IMR-90 (cell line): ENCODE measurements at regions not wholly inside any gene's neighbourhood (a gene's known extent, or its start where the extent isn't known, plus 50 kb on each side); places are given as distances from the start of the nearest gene placed in this dataset.

ENCODE experiments used
- ATAC-seq: fragments of 200-7000 bp; cut with Tn5 transposase; 2 replicates; pipeline ENCODE4 v1.9.1; 2020; ENCODE audit warnings: low read depth, mild to moderate bottlenecking, moderate library complexity
- BruUV-seq: library from RNA; stranded (reverse); fragments of 400-500 nt; replicated peaks from 2 replicates; lab custom pipeline; 2021; lab: Mats Ljungman, UMichigan
- CTCF ChIA-PET: fragments of 300-600 bp; formaldehyde crosslinking; extraction: SDS; loops from one replicate; lab custom pipeline; 2021; ENCODE audit warnings: antibody characterized with exemption; lab: Yijun Ruan, JAX
- POLR2A ChIA-PET: fragments of 300-600 bp; sonication (Branson Sonifier 250); formaldehyde crosslinking; loops from one replicate; lab custom pipeline; 2022; ENCODE audit warnings: antibody characterized with exemption; ENCODE audit not compliant: unreplicated experiment; lab: Charles Lee
- DNase-seq: peaks from one replicate; pipeline ENCODE4 v3.0.0; 2013
- H2AFZ ChIP-seq: replicated peaks from 2 replicates; pipeline ENCODE3; 2013; ENCODE audit warnings: low read length, mild to moderate bottlenecking; ENCODE audit not compliant: poor library complexity
- H2AK5ac ChIP-seq: 2 replicates; pipeline ENCODE4 v1.6.1; 2013; ENCODE audit warnings: low read depth, low read length, inconsistent platforms
- H2AK9ac ChIP-seq: replicated peaks from 2 replicates; pipeline ENCODE3; 2013; ENCODE audit warnings: mild to moderate bottlenecking, low read depth, low read length, moderate library complexity; ENCODE audit not compliant: poor library complexity
- H2BK120ac ChIP-seq: 2 replicates; pipeline ENCODE4 v1.6.1; 2013; ENCODE audit warnings: low read depth, low read length, inconsistent platforms
- H2BK15ac ChIP-seq: 3 replicates; pipeline ENCODE4 v1.6.1; 2013; ENCODE audit warnings: low read depth, low read length, inconsistent platforms
- H2BK20ac ChIP-seq: 2 replicates; pipeline ENCODE4 v1.6.1; 2013; ENCODE audit warnings: low read depth, mild to moderate bottlenecking, inconsistent platforms, low read length, moderate library complexity
- H2BK5ac ChIP-seq: 2 replicates; pipeline ENCODE4 v1.6.1; 2013; ENCODE audit warnings: mild to moderate bottlenecking, low read depth, low read length, inconsistent platforms; ENCODE audit not compliant: poor library complexity, severe bottlenecking
- H3K14ac ChIP-seq: replicated peaks from 2 replicates; pipeline ENCODE4 v1.6.1; 2013; ENCODE audit warnings: low read depth, low read length, inconsistent platforms
- H3K18ac ChIP-seq: 2 replicates; pipeline ENCODE4 v1.6.1; 2013; ENCODE audit warnings: low read depth, low read length, control low read depth
- H3K23ac ChIP-seq: 2 replicates; pipeline ENCODE4 v1.6.1; 2013; ENCODE audit warnings: low read depth, low read length, inconsistent platforms
- H3K27ac ChIP-seq: 2 replicates; pipeline ENCODE4 v1.5.1; 2013; ENCODE audit warnings: mild to moderate bottlenecking, control low read depth, low read length; ENCODE audit not compliant: insufficient read depth
- H3K27me3 ChIP-seq: 2 replicates; pipeline ENCODE4 v1.6.1; 2013; ENCODE audit warnings: low read length; ENCODE audit not compliant: control insufficient read depth, insufficient read depth
- H3K36me3 ChIP-seq: 2 replicates; pipeline ENCODE4 v1.6.1; 2013; ENCODE audit warnings: low read length, mixed read lengths; ENCODE audit not compliant: control insufficient read depth, insufficient read depth
- H3K4ac ChIP-seq: 2 replicates; pipeline ENCODE4 v1.6.1; 2013; ENCODE audit warnings: low read depth, low read length, inconsistent platforms
- H3K4me1 ChIP-seq: 2 replicates; pipeline ENCODE4 v1.6.1; 2013; ENCODE audit warnings: low read length, mixed read lengths; ENCODE audit not compliant: control insufficient read depth, insufficient read depth
- H3K4me2 ChIP-seq: 2 replicates; pipeline ENCODE4 v1.6.1; 2013; ENCODE audit warnings: low read depth, mild to moderate bottlenecking, control low read depth, low read length, moderate library complexity
- H3K4me3 ChIP-seq: 2 replicates; pipeline ENCODE4 v1.5.1; 2013; ENCODE audit warnings: low read depth, mild to moderate bottlenecking, control low read depth, low read length, moderate library complexity; ENCODE audit not compliant: insufficient read depth
- H3K56ac ChIP-seq: 2 replicates; pipeline ENCODE4 v1.6.1; 2013; ENCODE audit warnings: low read length, inconsistent platforms; ENCODE audit not compliant: insufficient read depth; ENCODE audit errors: extremely low read depth
- H3K79me1 ChIP-seq, 2 experiments: 2 replicates each; pipeline ENCODE4 v1.6.1; 2013; ENCODE audit warnings: low read length in 2 of 2, inconsistent platforms in 1 of 2, low read depth in 1 of 2
- H3K9ac ChIP-seq: 2 replicates; pipeline ENCODE4 v1.6.1; 2013; ENCODE audit warnings: low read depth, low read length, control low read depth
- H3K9me1 ChIP-seq: 2 replicates; pipeline ENCODE4 v1.6.1; 2013; ENCODE audit warnings: low read length, inconsistent platforms; ENCODE audit not compliant: insufficient read depth
- H3K9me3 ChIP-seq: 2 replicates; pipeline ENCODE4 v1.6.1; 2013; ENCODE audit warnings: low read length; ENCODE audit not compliant: control insufficient read depth, insufficient read depth
- H4K20me1 ChIP-seq: 2 replicates; pipeline ENCODE4 v1.6.1; 2013; ENCODE audit warnings: low read length, inconsistent platforms; ENCODE audit not compliant: insufficient read depth
- H4K5ac ChIP-seq: 2 replicates; pipeline ENCODE4 v1.6.1; 2013; ENCODE audit warnings: mild to moderate bottlenecking, low read depth, low read length, control low read depth
- H4K8ac ChIP-seq, 2 experiments: 2 replicates each; pipeline ENCODE4 v1.6.1; 2013; ENCODE audit warnings: low read depth in 2 of 2, low read length in 2 of 2, control low read depth in 1 of 2, inconsistent platforms in 1 of 2
- H4K91ac ChIP-seq: 2 replicates; pipeline ENCODE4 v1.6.1; 2013; ENCODE audit warnings: low read depth, low read length, inconsistent platforms; ENCODE audit not compliant: insufficient read depth
- RAD21 ChIP-seq: IDR thresholded peaks from 2 replicates; pipeline ENCODE4 v1.6.1; 2012; ENCODE audit warnings: low read length, improper control_type of control experiment
- RCOR1 ChIP-seq: IDR thresholded peaks from 2 replicates; pipeline ENCODE4 v1.6.1; 2012; ENCODE audit warnings: mild to moderate bottlenecking, low read length, improper control_type of control experiment; ENCODE audit not compliant: insufficient replicate concordance
- WGBS, 2 experiments: methylation state at CpG; one replicate each; pipeline versions ENCODE4 v1.1.5 to v1.1.7; 2013; ENCODE audit warnings: missing lambda C conversion rate in 2 of 2; ENCODE audit not compliant: insufficient read length in 1 of 2; ENCODE audit errors: extremely low coverage in 2 of 2; 5-methylcytosine and 5-hydroxymethylcytosine counted together
- dilution Hi-C: fragments of 300-500 bp; cut with HindIII; formaldehyde crosslinking; loops from one replicate; pipeline ENCODE4 v1.14.3; 2018; ENCODE audit warnings: low sequenced_read_pairs; ENCODE audit not compliant: unreplicated experiment
- in situ Hi-C: fragments of 300-500 bp; cut with MboI; formaldehyde crosslinking; loops from 3 replicates; pipeline ENCODE4 v1.14.3; 2019; ENCODE audit warnings: low sequenced_read_pairs, inconsistent platforms, mixed read lengths
- intact Hi-C: fragments of 100-400 bp; cut with micrococcal nuclease; formaldehyde crosslinking; loops from 2 replicates; pipeline ENCODE4 v1.10.0; 2022
- TF ChIP-seq, protein P1 (sequence below): fragments of 150-350 bp; IDR thresholded peaks from 2 replicates; pipeline ENCODE4 v1.6.1; 2017; ENCODE audit warnings: mild to moderate bottlenecking, antibody characterized with exemption, low read length, low read depth

- in situ Hi-C loops = no loop called here
- no peaks in the 10 kb centered on the region; the same call in 1 of the 2 replicates for H3K4me1 ChIP-seq
- H3K14ac ChIP-seq = no peak overlapping the region
- no peak overlapping the region for H3K4me3 ChIP-seq
- H3K9ac ChIP-seq = no peak overlapping the region
- no peak overlapping the region for H2AK5ac ChIP-seq
- H3K4ac ChIP-seq = no peak overlapping the region
- no peaks in the 10 kb centered on the region for H3K36me3 ChIP-seq
- no peaks in the 10 kb centered on the region for H4K20me1 ChIP-seq
- H4K5ac ChIP-seq = no peak overlapping the region
- H3K27me3 ChIP-seq = no peaks in the 10 kb centered on the region
- H2BK15ac ChIP-seq = no peak overlapping the region
- no peak overlapping the region for H2BK20ac ChIP-seq
- H3K56ac ChIP-seq = no peak overlapping the region
- H3K23ac ChIP-seq = no peak overlapping the region
- no peak overlapping the region for H3K4me2 ChIP-seq
- no CpG with 5 or more reads among the region's 4 CpGs for WGBS, 2 experiments
- TF ChIP-seq RAD21 = no peak
- TF ChIP-seq, protein P1, sequence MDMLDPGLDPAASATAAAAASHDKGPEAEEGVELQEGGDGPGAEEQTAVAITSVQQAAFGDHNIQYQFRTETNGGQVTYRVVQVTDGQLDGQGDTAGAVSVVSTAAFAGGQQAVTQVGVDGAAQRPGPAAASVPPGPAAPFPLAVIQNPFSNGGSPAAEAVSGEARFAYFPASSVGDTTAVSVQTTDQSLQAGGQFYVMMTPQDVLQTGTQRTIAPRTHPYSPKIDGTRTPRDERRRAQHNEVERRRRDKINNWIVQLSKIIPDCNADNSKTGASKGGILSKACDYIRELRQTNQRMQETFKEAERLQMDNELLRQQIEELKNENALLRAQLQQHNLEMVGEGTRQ = no peak
- TF ChIP-seq RCOR1 = no peak
- intact Hi-C loops = no loop called here
- no peak overlapping the region for H2AK9ac ChIP-seq
- H2BK120ac ChIP-seq = no peak overlapping the region
- no peak overlapping the region for H4K91ac ChIP-seq
- no peaks in the 10 kb centered on the region for H3K79me1 ChIP-seq
- H3K27ac ChIP-seq = no peak overlapping the region
- H4K8ac ChIP-seq = no peak overlapping the region
- no peaks in the 10 kb centered on the region for H3K9me3 ChIP-seq
- H2BK5ac ChIP-seq = no peak overlapping the region
- H3K9me1 ChIP-seq = no peaks in the 10 kb centered on the region
- H3K18ac ChIP-seq = no peak overlapping the region
- DNase-seq (no peak), ATAC-seq (no peak)
- dilution Hi-C loops = no loop called here
- ChIA-PET POLR2A (no interaction called here), CTCF (no interaction called here)
- H2AFZ ChIP-seq = no peak overlapping the region
- BruUV-seq = no TSS peak
Observed at GRCh38 chr4:126361287-126361686, 1046.5 kb downstream of the FAT4 start.
